GM21576 (cell line): ENCODE measurements at regions not wholly inside any gene's neighbourhood (a gene's known extent, or its start where the extent isn't known, plus 50 kb on each side); places are given as distances from the start of the nearest gene placed in this dataset.
"Not testable (repeated sequence)": the region's sequence is repeated elsewhere in the genome, so short reads cannot be mapped to it uniquely, and the experiment has no call there.

Source experiments
- ATAC-seq: cut with Tn5 transposase; IDR thresholded peaks from one replicate; pipeline ENCODE4 v1.9.1; 2021; ENCODE audit warnings: mild to moderate bottlenecking, moderate library complexity; ENCODE audit not compliant: unreplicated experiment

DNA sequence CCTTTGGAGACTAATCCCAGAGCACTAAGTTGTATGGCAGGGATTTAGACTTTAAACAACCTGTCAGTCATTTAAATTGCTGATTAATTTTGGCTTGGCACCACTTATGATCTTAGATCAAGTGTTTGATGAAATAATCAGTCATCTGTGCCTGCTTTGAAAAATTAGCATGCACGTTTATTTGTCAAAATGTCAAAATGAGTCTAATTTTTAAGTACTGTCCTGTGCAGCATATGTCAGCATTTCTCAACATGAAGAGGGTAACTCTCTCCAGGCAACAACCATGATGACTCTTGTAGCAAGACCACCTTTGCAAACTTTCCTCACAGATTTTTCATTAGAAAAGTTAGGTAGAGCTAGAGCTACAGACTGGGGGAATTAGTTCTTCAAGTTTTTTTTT, 155.7 kb upstream of the GJE1 start:
- ATAC-seq, result no peak

DNA sequence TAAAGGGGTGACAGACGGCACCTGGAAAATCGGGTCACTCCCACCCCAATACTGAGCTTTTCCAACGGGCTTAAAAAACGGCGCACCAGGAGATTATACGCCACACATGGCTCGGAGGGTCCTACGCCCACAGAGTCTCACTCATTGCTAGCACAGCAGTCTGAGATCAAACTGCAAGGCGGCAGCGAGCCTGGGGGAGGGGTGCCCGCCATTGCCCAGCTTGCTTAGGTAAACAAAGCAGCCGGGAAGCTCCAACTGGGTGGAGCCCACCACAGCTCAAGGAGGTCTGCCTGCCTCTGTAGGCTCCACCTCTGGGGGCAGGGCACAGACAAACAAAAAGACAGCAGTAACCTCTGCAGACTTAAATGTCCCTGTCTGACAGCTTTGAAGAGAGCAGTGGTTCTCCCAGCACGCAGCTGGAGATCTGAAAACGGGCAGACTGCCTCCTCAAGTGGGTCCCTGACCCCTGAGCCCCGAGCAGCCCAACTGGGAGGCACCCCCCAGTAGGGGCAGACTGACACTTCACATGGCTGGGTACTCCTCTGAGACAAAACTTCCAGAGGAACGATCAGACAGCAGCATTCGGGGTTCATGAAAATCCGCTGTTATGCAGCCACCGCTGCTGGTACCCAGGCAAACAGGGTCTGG, 162.8 kb upstream of the GJE1 start:
- ATAC-seq, result not testable (repeated sequence)

- no peak for ATAC-seq
These were observed 163.5 kb upstream of the GJE1 start for GRCh38 chr6:141969201-141969600.

- ATAC-seq, result no peak
These were observed 164.1 kb upstream of the GJE1 start for GRCh38 chr6:141968632-141969031.

DNA sequence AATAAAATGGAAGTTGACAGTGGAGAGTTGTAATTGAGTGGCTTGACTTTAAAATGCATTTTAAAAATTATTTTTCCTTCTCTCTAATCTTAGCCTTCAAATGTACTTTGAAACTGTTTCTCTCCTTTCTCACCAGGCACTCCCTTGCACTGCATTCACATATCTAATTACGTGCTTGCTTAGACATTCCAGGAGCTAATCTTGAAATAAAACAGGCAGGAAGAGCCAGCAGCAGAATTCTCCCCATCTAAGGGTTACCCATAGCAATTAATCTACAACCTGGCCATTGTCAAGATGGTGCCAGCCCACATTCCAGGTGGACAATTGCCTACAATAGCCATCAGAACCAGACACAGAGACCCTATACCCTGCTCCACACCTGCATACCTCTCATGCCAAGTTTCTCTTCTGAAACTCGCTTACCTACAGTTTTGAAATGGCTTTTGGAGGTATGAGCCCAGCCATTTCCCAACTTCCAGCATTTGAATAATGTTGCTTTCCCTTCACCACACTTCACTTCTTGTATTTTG, 167.6 kb upstream of the GJE1 start:
- ATAC-seq, result no peak

GRCh38 chr6:141963543-141964295, 169.0 kb upstream of the GJE1 start:
- ATAC-seq, result no peak

- no peak for ATAC-seq
These were observed 175.5 kb upstream of the GJE1 start for GRCh38 chr6:141957271-141957670.

GRCh38 chr6:141956868-141957267, 175.9 kb upstream of the GJE1 start:
- no peak for ATAC-seq

DNA sequence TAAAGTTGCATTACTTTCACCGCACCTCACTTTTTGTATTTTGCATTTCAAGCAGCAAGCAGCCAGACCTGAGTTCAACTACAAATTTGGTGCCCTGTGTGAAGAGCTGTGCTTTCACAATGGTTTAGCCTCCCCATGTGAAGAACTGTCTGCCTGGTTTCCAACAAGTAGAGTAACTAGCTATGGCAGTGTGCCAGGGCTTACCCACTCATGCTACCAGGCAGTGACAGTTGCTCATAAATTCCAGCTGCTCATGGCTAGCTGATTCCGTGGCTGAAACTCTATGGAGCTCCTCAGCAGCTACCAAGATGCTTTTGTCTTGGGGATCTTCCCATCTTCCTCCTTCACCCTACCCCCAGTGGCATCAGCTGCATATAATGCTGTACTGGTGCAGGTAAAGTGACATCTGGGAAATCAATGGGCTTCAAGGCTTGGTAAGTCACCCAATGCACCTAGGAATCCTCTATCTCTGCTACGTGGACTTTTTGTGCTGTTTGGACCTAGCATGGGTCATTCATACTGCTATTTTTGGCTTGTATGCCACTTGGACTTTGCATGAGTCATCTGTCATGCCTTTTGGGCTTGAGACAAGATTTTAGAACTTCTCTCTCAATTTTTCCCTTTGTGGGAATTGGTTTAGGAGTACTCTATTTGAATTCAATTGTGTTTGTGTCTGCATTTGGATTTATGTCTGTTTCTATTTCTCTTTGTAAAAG, 176.5 kb upstream of the GJE1 start:
- no peak for ATAC-seq

- no peak for ATAC-seq
These were observed 179.7 kb upstream of the GJE1 start for GRCh38 chr6:141953072-141953471.

- no peak for ATAC-seq
These were observed 186.2 kb upstream of the GJE1 start for GRCh38 chr6:141946502-141946901.

DNA sequence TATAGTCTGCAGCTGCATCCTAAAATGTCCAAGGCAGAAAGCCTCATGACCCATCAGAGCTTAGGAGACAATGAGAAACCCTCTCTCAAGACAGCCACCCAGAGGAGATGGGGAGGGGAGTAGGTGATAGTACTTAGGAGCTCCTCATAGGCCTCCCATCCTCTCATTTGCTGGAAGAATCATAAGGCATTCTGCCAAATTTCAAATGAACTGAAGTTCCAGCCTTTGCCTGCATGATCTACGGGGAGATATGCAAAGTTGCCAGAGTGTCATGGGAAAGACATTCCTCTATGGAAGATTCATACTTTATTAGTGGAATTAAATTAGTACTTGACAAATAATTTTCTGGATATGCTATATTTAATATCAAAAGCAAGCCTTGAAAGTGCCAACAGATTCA, 194.1 kb upstream of the GJE1 start:
- ATAC-seq, result no peak

DNA sequence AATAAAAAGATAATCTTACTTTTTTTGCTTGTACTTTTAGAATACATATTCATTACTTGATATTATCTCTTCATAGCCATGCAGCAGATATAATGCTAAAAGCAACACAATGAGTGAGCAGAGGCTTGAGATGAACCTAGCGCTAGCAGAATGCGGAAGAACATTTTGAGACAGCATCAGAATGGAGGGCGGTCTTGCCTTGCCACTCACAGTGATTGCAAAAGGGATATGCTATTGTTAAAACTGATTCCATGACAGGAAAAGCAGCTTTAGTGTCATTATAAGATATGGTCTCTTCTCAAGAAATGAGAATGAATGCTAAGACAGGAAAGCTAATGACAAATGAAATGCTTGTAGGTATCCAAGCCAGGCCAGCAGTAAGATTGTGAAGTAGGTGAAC, 200.0 kb upstream of the GJE1 start:
- ATAC-seq, result no peak

- ATAC-seq, result not testable (repeated sequence)
These were observed 206.4 kb upstream of the GJE1 start for GRCh38 chr6:141926200-141926900.

DNA sequence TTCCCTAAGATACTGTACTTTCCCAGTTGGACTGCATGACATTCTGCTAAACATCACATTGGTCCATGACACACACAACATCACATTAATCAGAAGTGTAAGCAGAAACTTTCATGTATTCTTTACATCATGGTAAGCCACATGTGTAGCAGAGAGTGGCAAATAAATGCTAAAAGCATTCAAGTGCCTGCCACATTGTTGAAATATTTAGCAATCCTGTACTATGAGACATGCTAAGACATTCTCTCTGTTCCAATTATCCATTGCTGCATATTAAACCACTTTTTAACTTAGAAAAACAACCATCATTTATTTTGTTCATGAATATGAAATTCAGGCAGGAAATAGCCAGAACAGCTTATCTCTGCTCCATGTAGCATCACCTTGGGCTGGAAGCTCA, 207.7 kb upstream of the GJE1 start:
- no peak for ATAC-seq

- no peak for ATAC-seq
These were observed 209.8 kb upstream of the GJE1 start for GRCh38 chr6:141922898-141923297.

- ATAC-seq, result not testable (repeated sequence)
These were observed 215.8 kb upstream of the GJE1 start for GRCh38 chr6:141916682-141917505.

GRCh38 chr6:141914646-141915045, 218.1 kb upstream of the GJE1 start:
- ATAC-seq, result no peak

GRCh38 chr6:141906569-141907080, 226.1 kb upstream of the GJE1 start:
- ATAC-seq, result no peak

DNA sequence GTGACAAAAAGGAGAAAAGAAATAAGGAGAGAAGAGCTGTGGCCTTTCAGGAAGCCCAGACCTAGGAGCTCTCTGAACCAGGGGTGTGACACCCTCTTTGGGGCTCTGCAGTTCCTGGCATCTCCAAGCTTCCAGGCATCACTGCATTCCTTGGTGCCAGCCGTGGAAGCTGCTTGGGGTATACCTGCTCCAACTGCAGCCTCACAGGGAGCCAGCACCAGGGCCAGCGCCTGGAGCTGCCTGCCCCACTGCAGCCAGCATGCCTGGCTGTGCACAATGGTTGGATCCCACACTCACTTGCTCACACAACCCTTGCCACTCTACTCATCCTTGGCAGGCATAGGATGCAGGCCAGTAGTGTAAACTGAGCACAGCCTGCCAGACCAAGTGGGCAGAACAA, 242.1 kb upstream of the GJE1 start:
- no peak for ATAC-seq
